GM23248 (cell line): ENCODE measurements at regions not wholly inside any gene's neighbourhood (a gene's known extent, or its start where the extent isn't known, plus 50 kb on each side); places are given as distances from the start of the nearest gene placed in this dataset.

Experiments
- DNase-seq: peaks from one replicate; pipeline ENCODE4 v3.0.0-alpha.2; 2015
- H2AFZ ChIP-seq: fragments of 200-600 bp; sonication (generic); 2 replicates; pipeline ENCODE4 v1.6.1; 2016; ENCODE audit warnings: antibody characterized with exemption
- H3F3A ChIP-seq: fragments of 200-600 bp; sonication (generic); 2 replicates; pipeline ENCODE4 v1.6.1; 2016; ENCODE audit warnings: mild to moderate bottlenecking, antibody characterized with exemption, mixed run types; ENCODE audit not compliant: insufficient read depth
- H3K27ac ChIP-seq: fragments of 200-600 bp; sonication (generic); 2 replicates; pipeline ENCODE4 v1.5.1; 2016; ENCODE audit warnings: mild to moderate bottlenecking
- H3K27me3 ChIP-seq: fragments of 200-600 bp; sonication (generic); replicated peaks from 2 replicates; pipeline ENCODE4 v1.6.1; 2016; ENCODE audit warnings: mild to moderate bottlenecking; ENCODE audit not compliant: insufficient read depth
- H3K36me3 ChIP-seq: fragments of 200-600 bp; sonication (generic); 2 replicates; pipeline ENCODE4 v1.6.1; 2016; ENCODE audit warnings: low read depth, mild to moderate bottlenecking
- H3K4me1 ChIP-seq: fragments of 200-600 bp; sonication (generic); 2 replicates; pipeline ENCODE4 v1.6.1; 2016; ENCODE audit warnings: mild to moderate bottlenecking; ENCODE audit not compliant: insufficient read depth
- H3K4me2 ChIP-seq: fragments of 200-600 bp; sonication (generic); one replicate; pipeline ENCODE4 v1.6.1; 2016; ENCODE audit warnings: mild to moderate bottlenecking; ENCODE audit not compliant: unreplicated experiment
- H3K4me3 ChIP-seq: fragments of 200-600 bp; sonication (generic); 2 replicates; pipeline ENCODE4 v1.5.1; 2016; ENCODE audit warnings: mild to moderate bottlenecking
- H3K79me2 ChIP-seq: fragments of 200-600 bp; sonication (generic); 2 replicates; pipeline ENCODE4 v1.6.1; 2016; ENCODE audit warnings: mild to moderate bottlenecking; ENCODE audit not compliant: insufficient read depth
- H3K9ac ChIP-seq: fragments of 200-600 bp; sonication (generic); 2 replicates; pipeline ENCODE4 v1.6.1; 2016; ENCODE audit warnings: mild to moderate bottlenecking
- H3K9me2 ChIP-seq: fragments of 200-600 bp; sonication (generic); 2 replicates; pipeline ENCODE4 v1.6.1; 2016; ENCODE audit warnings: mixed run types, mild to moderate bottlenecking, moderate library complexity; ENCODE audit not compliant: insufficient read depth
- H3K9me3 ChIP-seq: fragments of 200-600 bp; sonication (generic); one replicate; pipeline ENCODE4 v1.6.1; 2017; ENCODE audit warnings: low read depth
- H4K20me1 ChIP-seq: fragments of 200-600 bp; sonication (generic); 2 replicates; pipeline ENCODE4 v1.6.0; 2016; ENCODE audit not compliant: insufficient read depth
- EZH2 ChIP-seq: fragments of 200-600 bp; sonication (generic); IDR thresholded peaks from 2 replicates; pipeline ENCODE4 v1.6.1; 2018; ENCODE audit warnings: antibody characterized with exemption, mild to moderate bottlenecking; ENCODE audit not compliant: insufficient read depth, poor library complexity, severe bottlenecking
- EZH2phosphoT487 ChIP-seq: fragments of 200-600 bp; sonication (generic); IDR thresholded peaks from 2 replicates; pipeline ENCODE4 v1.6.1; 2018; ENCODE audit warnings: antibody characterized with exemption, moderate library complexity, mild to moderate bottlenecking, low read depth; ENCODE audit not compliant: insufficient read depth
- WGBS, 2 experiments: methylation state at CpG; one replicate each; pipeline ENCODE4 v1.1.6; 2015 to 2017; ENCODE audit warnings: low lambda C conversion rate in 2 of 2, low coverage in 1 of 2; ENCODE audit errors: missing lambda C conversion rate in 2 of 2; 5-methylcytosine and 5-hydroxymethylcytosine counted together
- in situ Hi-C: fragments of 300-500 bp; cut with MboI; formaldehyde crosslinking; loops from 2 replicates; pipeline ENCODE4 v1.15.0; 2020

DNA sequence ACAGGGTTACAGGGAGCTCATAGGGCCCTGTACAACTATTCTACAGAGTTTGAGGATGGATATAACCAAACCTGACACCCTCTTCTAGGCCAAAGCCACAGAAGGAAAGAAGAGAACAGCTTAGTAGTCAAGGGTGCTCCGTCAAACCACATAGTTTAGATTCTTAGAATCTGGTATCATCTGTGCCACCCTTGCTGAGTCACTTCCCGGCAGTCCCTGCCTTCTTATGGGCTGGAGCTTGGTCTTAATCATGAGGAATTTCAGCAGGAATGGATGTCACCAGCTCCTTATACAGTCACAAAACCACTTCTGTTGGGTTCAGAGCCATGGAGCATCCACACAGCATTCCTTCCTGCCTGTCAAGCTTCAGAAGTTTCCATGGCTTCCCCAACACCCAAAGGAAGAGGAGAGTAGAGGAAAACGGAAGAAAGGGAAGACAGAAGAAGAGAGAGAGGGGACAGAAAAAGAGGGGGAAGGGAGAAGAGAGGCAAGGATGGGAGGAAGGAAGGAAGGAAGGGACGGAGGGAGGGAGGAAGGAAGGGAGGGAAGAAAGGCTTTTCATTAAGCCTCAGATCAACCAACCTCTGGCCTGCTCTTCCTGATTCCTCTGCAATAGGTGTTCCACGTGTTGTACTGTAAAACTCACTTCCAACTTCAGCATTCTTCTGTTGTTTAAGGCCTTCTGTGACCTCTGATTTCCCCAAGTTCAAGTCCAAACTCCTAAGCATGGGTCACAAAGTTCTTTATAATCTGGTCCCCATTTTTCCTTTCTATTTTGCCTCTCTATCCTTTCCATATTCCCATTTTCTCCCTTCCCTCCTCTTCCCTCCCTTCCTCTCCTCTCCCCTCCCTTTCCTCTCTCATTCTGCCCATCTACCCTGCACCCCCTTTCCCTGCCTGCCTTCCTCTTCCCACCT is 246.1 kb upstream of the TNP1 start:
- no peaks in the 10 kb centered on the region for H3K27me3 ChIP-seq
- H3K4me2 ChIP-seq: peak overlapping the region; percentile 58
- DNase-seq: peak; percentile 95
- H3K9me3 ChIP-seq: no peaks in the 10 kb centered on the region
- no peaks in the 10 kb centered on the region for H3K9me2 ChIP-seq
- no peak for TF ChIP-seq EZH2phosphoT487
- no peak for TF ChIP-seq EZH2
- H3K4me3 ChIP-seq: no peak overlapping the region
- H3K79me2 ChIP-seq: no peaks in the 10 kb centered on the region
- no peaks in the 10 kb centered on the region for H4K20me1 ChIP-seq
- peaks cover 60% of the 10 kb centered on the region for H3F3A ChIP-seq
- peak overlapping the region; percentile 81 for H3K27ac ChIP-seq
- peak overlapping the region; percentile 13; the same call in 1 of the 2 replicates for H3K9ac ChIP-seq
- no peaks in the 10 kb centered on the region for H3K36me3 ChIP-seq
- in situ Hi-C loops: no loop called here
- WGBS, 2 experiments: 27 to 30% methylated on average over 4 to 5 of the region's 5 CpGs
- H2AFZ ChIP-seq: peak overlapping the region; percentile 37
- peaks cover 60% of the 10 kb centered on the region for H3K4me1 ChIP-seq

DNA sequence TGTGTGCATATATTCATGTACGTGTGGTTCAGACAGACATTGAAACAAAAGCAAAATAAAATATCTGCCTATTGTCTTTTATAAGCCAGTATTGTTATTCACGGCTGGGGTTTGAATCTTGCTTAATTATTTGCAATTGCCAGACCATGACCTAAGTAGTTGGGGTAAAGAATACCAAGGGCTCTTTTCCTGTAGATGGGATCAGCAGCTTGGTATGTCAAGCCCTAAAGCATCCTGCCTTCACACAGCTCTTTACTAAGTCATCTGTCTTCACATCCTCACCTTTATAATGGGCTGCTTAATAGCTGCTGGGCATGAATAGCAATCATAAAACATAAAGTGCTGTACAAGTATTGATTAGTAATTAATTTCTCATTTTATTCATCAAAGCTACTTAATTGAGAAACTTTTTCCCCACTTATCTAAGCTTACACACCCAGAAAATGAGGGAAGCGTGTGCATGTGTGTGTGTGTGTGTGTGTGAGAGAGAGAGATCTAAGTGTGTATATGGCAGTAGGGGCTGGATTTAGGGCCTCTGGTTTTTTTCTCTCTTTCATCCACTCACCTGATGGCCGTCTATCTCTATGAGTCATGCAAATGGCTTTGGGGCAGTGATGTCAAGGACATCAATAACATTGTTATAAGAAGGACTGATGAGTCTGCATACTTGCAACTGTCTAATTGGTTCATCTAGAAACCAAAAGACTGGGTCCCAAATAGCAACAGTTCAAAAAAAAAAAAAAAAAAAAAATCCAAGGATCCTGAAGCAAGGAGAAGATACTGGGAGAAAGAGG is 244.1 kb upstream of the TNP1 start:
- H3K36me3 ChIP-seq: no peaks in the 10 kb centered on the region
- TF ChIP-seq EZH2 (no peak), EZH2phosphoT487 (no peak)
- H3K27ac ChIP-seq: peak overlapping the region; percentile 81
- WGBS, 2 experiments: 48 to 60% methylated on average over 4 of the region's 4 CpGs
- 0 out of 2 replicates have a peak overlapping the region, but pooled peaks have one; percentile 24 for H2AFZ ChIP-seq
- H3K9me2 ChIP-seq: no peaks in the 10 kb centered on the region
- H3K4me1 ChIP-seq: peaks cover 69% of the 10 kb centered on the region
- peak overlapping the region; percentile 58 for H3K4me2 ChIP-seq
- no peaks in the 10 kb centered on the region for H4K20me1 ChIP-seq
- DNase-seq: peak; percentile 80
- no peaks in the 10 kb centered on the region for H3K79me2 ChIP-seq
- no peaks in the 10 kb centered on the region for H3K9me3 ChIP-seq
- H3K27me3 ChIP-seq: no peaks in the 10 kb centered on the region
- H3K9ac ChIP-seq: peak overlapping the region; percentile 44
- peaks cover 60% of the 10 kb centered on the region for H3F3A ChIP-seq
- in situ Hi-C loops: no loop called here
- H3K4me3 ChIP-seq: no peak overlapping the region

DNA sequence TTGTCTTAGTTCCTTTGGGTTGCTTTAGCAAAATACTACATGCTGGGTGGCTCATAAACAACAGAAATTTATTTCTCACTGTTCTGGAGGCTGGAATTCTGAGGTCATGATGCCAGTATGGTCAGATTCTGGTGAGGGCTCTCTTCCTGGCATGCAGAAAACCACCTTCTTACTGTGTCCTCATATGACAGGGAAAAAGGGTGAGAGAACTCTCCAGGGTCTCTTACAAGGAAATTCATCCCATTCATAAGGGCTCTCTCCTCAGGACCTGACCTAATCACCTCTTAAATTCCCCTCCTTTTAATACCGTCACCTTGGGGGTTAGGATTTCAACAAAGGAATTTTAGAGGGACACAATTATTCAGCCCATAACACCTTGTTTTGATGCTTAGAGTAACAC is 243.1 kb upstream of the TNP1 start:
- peak; percentile 34 for DNase-seq
- peaks cover 64% of the 10 kb centered on the region for H3K4me1 ChIP-seq
- 86 to 95% methylated on average over 1 of the region's 1 CpG for WGBS, 2 experiments
- H2AFZ ChIP-seq: 0 out of 2 replicates have a peak overlapping the region, but pooled peaks have one; percentile 24
- no peak for TF ChIP-seq EZH2phosphoT487
- TF ChIP-seq EZH2: no peak
- H3K79me2 ChIP-seq: no peaks in the 10 kb centered on the region
- peaks cover 55% of the 10 kb centered on the region for H3F3A ChIP-seq
- peak overlapping the region; percentile 81 for H3K27ac ChIP-seq
- H3K36me3 ChIP-seq: no peaks in the 10 kb centered on the region
- H3K9me3 ChIP-seq: no peaks in the 10 kb centered on the region
- H3K4me2 ChIP-seq: peak overlapping the region; percentile 43
- in situ Hi-C loops: no loop called here
- H4K20me1 ChIP-seq: no peaks in the 10 kb centered on the region
- peak overlapping the region; percentile 44 for H3K9ac ChIP-seq
- no peaks in the 10 kb centered on the region for H3K9me2 ChIP-seq
- no peaks in the 10 kb centered on the region for H3K27me3 ChIP-seq
- no peak overlapping the region for H3K4me3 ChIP-seq

DNA sequence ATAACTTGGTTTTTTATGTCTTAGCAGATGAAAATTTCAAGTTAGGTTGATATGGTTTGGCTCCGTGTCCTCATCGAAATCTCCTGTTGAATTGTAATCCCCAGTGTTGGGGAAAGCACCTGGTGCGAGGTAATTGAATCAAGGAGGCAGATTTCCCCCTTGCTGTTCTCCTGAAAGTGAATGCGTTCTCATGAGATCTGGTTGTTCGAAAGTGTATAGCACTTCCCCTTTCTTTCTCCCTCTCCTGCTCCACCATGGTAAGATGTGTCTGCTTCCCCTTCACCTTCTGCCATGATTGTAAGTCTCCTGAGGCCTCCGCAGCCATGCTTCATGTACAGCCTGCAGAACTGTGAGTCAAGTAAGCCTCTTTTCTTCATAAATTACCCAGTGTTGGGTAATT is 242.1 kb upstream of the TNP1 start:
- in situ Hi-C loops: no loop called here
- Histone ChIP-seq H3K4me1 (peaks cover 55% of the 10 kb centered on the region), H3K36me3 (no peaks in the 10 kb centered on the region), H3K27ac (no peak overlapping the region), H2AFZ (no peak overlapping the region), H3K27me3 (no peaks in the 10 kb centered on the region), H3K9me3 (no peaks in the 10 kb centered on the region), H3K79me2 (no peaks in the 10 kb centered on the region), H3K9ac (no peak overlapping the region), H3K9me2 (no peaks in the 10 kb centered on the region), H3K4me2 (no peak overlapping the region), H4K20me1 (no peaks in the 10 kb centered on the region), H3K4me3 (no peak overlapping the region), H3F3A (peaks cover 45% of the 10 kb centered on the region)
- WGBS, 2 experiments: 99 to 100% methylated on average over 6 of the region's 6 CpGs
- TF ChIP-seq EZH2phosphoT487 (no peak), EZH2 (no peak)
- no peak for DNase-seq
